Keratinocyte (primary cell): ENCODE measurements at regions not wholly inside any gene's neighbourhood (a gene's known extent, or its start where the extent isn't known, plus 50 kb on each side); places are given as distances from the start of the nearest gene placed in this dataset.
A peak's percentile ranks its signal among the peaks of the same experiment; 100 is the strongest.

Experiments
- DNase-seq: peaks from one replicate; pipeline ENCODE4 v3.0.0-alpha.2; 2011; ENCODE audit warnings: low read depth, missing footprints, low spot score
- FAIRE-seq: peaks from 2 replicates; lab custom pipeline; 2011; peaks lifted over from hg19 to GRCh38; lab: Jason Lieb, UNC
- H2AFZ ChIP-seq: 2 replicates; pipeline ENCODE4 v1.6.0; 2012; ENCODE audit warnings: low read length, control low read depth, inconsistent platforms; ENCODE audit not compliant: control insufficient read depth
- H3K27ac ChIP-seq: 2 replicates; pipeline ENCODE4 v1.5.1; 2011; ENCODE audit warnings: low read length; ENCODE audit not compliant: control insufficient read depth, insufficient read depth
- H3K27me3 ChIP-seq: 3 replicates; pipeline ENCODE4 v1.6.0; 2011; ENCODE audit warnings: low read length; ENCODE audit not compliant: control insufficient read depth, insufficient read depth; ENCODE audit errors: extremely low read depth
- H3K36me3 ChIP-seq, 2 experiments: 2 replicates in 1 of 2; 3 replicates in 1 of 2; pipeline ENCODE4 v1.5.1; 2011; ENCODE audit warnings: low read length in 2 of 2, mild to moderate bottlenecking in 1 of 2; ENCODE audit not compliant: control insufficient read depth in 2 of 2, insufficient read depth in 2 of 2; ENCODE audit errors: extremely low read depth in 1 of 2
- H3K4me1 ChIP-seq: 3 replicates; pipeline ENCODE4 v1.5.1; 2011; ENCODE audit warnings: low read length; ENCODE audit not compliant: control insufficient read depth, insufficient read depth; ENCODE audit errors: extremely low read depth
- H3K4me2 ChIP-seq: 3 replicates; pipeline ENCODE4 v1.6.0; 2011; ENCODE audit warnings: low read depth, low read length; ENCODE audit not compliant: control insufficient read depth, insufficient read depth; ENCODE audit errors: extremely low read depth
- H3K4me3 ChIP-seq, 3 experiments: fragments of 200-600 bp in 1 of 3; sonication (generic) in 1 of 3; 2 replicates in 2 of 3; 3 replicates in 1 of 3; pipeline ENCODE4 v1.5.1; 2011 to 2016; ENCODE audit warnings: low read length in 3 of 3, mild to moderate bottlenecking in 3 of 3, control low read depth in 2 of 3, inconsistent platforms in 1 of 3, low read depth in 1 of 3, mixed read lengths in 1 of 3, mixed run types in 1 of 3, moderate library complexity in 1 of 3; ENCODE audit not compliant: control insufficient read depth in 2 of 3, insufficient read depth in 2 of 3; ENCODE audit errors: extremely low read depth in 1 of 3
- H3K79me2 ChIP-seq: 2 replicates; pipeline ENCODE4 v1.6.0; 2012; ENCODE audit warnings: low read length; ENCODE audit not compliant: control insufficient read depth, insufficient read depth
- H3K9ac ChIP-seq: 3 replicates; pipeline ENCODE4 v1.6.0; 2011; ENCODE audit warnings: low read length; ENCODE audit not compliant: control insufficient read depth, insufficient read depth; ENCODE audit errors: extremely low read depth
- H3K9me1 ChIP-seq: 3 replicates; pipeline ENCODE4 v1.6.0; 2011; ENCODE audit warnings: low read length; ENCODE audit not compliant: control insufficient read depth, insufficient read depth; ENCODE audit errors: extremely low read depth
- H3K9me3 ChIP-seq: 2 replicates; pipeline ENCODE4 v1.5.1; 2012; ENCODE audit warnings: low read depth, low read length; ENCODE audit not compliant: control insufficient read depth
- H4K20me1 ChIP-seq: 3 replicates; pipeline ENCODE4 v1.6.0; 2011; ENCODE audit warnings: low read length; ENCODE audit not compliant: control insufficient read depth, insufficient read depth; ENCODE audit errors: extremely low read depth
- EZH2 ChIP-seq: IDR thresholded peaks from one replicate; pipeline ENCODE4 v1.6.1; 2012; ENCODE audit warnings: inconsistent platforms, mild to moderate bottlenecking, low read length, moderate library complexity
- dilution Hi-C: fragments of 300-500 bp; cut with MboI; formaldehyde crosslinking; loops from one replicate; pipeline ENCODE4 v1.7.0; 2020; ENCODE audit warnings: low sequenced_read_pairs; ENCODE audit not compliant: extremely low pct_ligation_motif_present
- TF ChIP-seq, protein P1 (sequence below), 3 experiments: IDR thresholded peaks in 1 of 3; conservative IDR thresholded peaks in 1 of 3; optimal IDR thresholded peaks in 1 of 3; 2 replicates in 2 of 3; 3 replicates in 1 of 3; pipeline versions ENCODE3 to v1.5.1; 2011; ENCODE audit warnings: low read length in 3 of 3, mild to moderate bottlenecking in 3 of 3, moderate library complexity in 2 of 3, control low read depth in 1 of 3, inconsistent platforms in 1 of 3; ENCODE audit not compliant: insufficient read depth in 2 of 3; ENCODE audit errors: extremely low read depth in 1 of 3

- TF ChIP-seq, protein P1, sequence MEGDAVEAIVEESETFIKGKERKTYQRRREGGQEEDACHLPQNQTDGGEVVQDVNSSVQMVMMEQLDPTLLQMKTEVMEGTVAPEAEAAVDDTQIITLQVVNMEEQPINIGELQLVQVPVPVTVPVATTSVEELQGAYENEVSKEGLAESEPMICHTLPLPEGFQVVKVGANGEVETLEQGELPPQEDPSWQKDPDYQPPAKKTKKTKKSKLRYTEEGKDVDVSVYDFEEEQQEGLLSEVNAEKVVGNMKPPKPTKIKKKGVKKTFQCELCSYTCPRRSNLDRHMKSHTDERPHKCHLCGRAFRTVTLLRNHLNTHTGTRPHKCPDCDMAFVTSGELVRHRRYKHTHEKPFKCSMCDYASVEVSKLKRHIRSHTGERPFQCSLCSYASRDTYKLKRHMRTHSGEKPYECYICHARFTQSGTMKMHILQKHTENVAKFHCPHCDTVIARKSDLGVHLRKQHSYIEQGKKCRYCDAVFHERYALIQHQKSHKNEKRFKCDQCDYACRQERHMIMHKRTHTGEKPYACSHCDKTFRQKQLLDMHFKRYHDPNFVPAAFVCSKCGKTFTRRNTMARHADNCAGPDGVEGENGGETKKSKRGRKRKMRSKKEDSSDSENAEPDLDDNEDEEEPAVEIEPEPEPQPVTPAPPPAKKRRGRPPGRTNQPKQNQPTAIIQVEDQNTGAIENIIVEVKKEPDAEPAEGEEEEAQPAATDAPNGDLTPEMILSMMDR (optimal IDR thresholded peaks at IDR 0.05 in 1 of 3, IDR thresholded peaks at IDR 0.05 in 1 of 3, conservative IDR thresholded peaks at IDR 0.05 in 1 of 3; ENCODE audit: extremely low read depth in 1 of 3, insufficient read depth in 2 of 3, low read length in 3 of 3) = no peak
- TF ChIP-seq EZH2 = no peak
- peaks cover 66% of the 10 kb centered on the region for H3K4me1 ChIP-seq
- FAIRE-seq (no peak), DNase-seq (no peak)
- no peaks in the 10 kb centered on the region for H4K20me1 ChIP-seq
- peak overlapping the region; percentile 29 for H3K27ac ChIP-seq
- dilution Hi-C loops = no loop called here
- no peaks in the 10 kb centered on the region for H3K36me3 ChIP-seq
- H2AFZ ChIP-seq = no peak overlapping the region
- peaks cover 23% of the 10 kb centered on the region for H3K79me2 ChIP-seq
- no peak overlapping the region for H3K4me3 ChIP-seq
- no peaks in the 10 kb centered on the region for H3K9me3 ChIP-seq
- no peaks in the 10 kb centered on the region for H3K27me3 ChIP-seq
- H3K4me2 ChIP-seq = no peak overlapping the region
- no peak overlapping the region for H3K9ac ChIP-seq
- H3K9me1 ChIP-seq = no peaks in the 10 kb centered on the region
Observed at GRCh38 chr3:98969295-98969694, 67.8 kb upstream of the DCBLD2 start.

DNA sequence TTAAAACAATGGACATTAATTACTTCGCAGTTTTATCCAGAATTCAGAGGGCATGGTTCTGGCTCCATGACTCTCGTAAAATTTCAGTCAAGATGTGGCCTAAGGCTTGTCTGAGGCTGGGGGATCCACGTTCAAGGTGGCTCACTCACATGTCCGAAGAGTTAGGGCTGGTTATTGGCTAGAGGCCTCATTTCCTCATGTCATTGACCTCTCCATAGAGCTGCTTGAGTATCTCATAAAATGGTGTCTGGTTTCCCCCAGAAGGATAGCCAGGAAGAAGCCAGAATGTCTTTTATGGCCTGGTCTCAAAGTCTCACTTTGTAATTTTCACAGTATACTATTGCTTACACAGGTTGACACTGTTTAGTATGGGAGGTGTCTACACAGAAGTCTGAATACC is 67.3 kb upstream of the DCBLD2 start:
- FAIRE-seq (peak; percentile 65), DNase-seq (no peak)
- H3K9ac ChIP-seq = no peak overlapping the region
- no peaks in the 10 kb centered on the region for H4K20me1 ChIP-seq
- H3K9me3 ChIP-seq = no peaks in the 10 kb centered on the region
- no peaks in the 10 kb centered on the region for H3K9me1 ChIP-seq
- H3K79me2 ChIP-seq = peaks cover 23% of the 10 kb centered on the region
- dilution Hi-C loops = no loop called here
- no peaks in the 10 kb centered on the region for H3K36me3 ChIP-seq
- H3K27ac ChIP-seq = peak overlapping the region; percentile 29
- H3K4me1 ChIP-seq = peaks cover 70% of the 10 kb centered on the region
- no peak overlapping the region for H2AFZ ChIP-seq
- TF ChIP-seq, protein P1 (optimal IDR thresholded peaks at IDR 0.05 in 1 of 3, IDR thresholded peaks at IDR 0.05 in 1 of 3, conservative IDR thresholded peaks at IDR 0.05 in 1 of 3; ENCODE audit: extremely low read depth in 1 of 3, insufficient read depth in 2 of 3, low read length in 3 of 3) = no peak
- no peak for TF ChIP-seq EZH2
- no peaks in the 10 kb centered on the region for H3K27me3 ChIP-seq
- no peak overlapping the region for H3K4me2 ChIP-seq
- peak overlapping the region in 1 of 3 experiments; percentile 45 for H3K4me3 ChIP-seq
